SK-N-SH (cell line): ENCODE measurements at regions not wholly inside any gene's neighbourhood (a gene's known extent, or its start where the extent isn't known, plus 50 kb on each side); places are given as distances from the start of the nearest gene placed in this dataset.

Experiments
- CTCF ChIA-PET: fragments of 300-600, 350-600 bp; formaldehyde crosslinking; extraction: SDS; loops from one replicate; lab custom pipeline; 2021; lab: Yijun Ruan, JAX
- POLR2A ChIA-PET: fragments of 350-600 bp; sonication (Branson Sonifier 250); formaldehyde crosslinking; extraction: SDS; loops from one replicate; lab custom pipeline; 2020; ENCODE audit warnings: antibody characterized with exemption, inconsistent platforms; lab: Yijun Ruan, JAX
- DNase-seq: peaks from one replicate; pipeline ENCODE4 v3.0.0; 2012
- H2AFZ ChIP-seq: fragments of 200-600 bp; sonication (generic); 2 replicates; pipeline ENCODE4 v1.8.1; 2016; ENCODE audit warnings: antibody characterized with exemption, mild to moderate bottlenecking, low read depth
- H3F3A ChIP-seq: fragments of 200-600 bp; sonication (generic); replicated peaks from 2 replicates; pipeline ENCODE3; 2016; ENCODE audit warnings: antibody characterized with exemption, mild to moderate bottlenecking; ENCODE audit not compliant: insufficient read depth
- H3K27ac ChIP-seq, 2 experiments: fragments of 200-500 bp in 1 of 2; fragments of 200-600 bp in 1 of 2; sonication (Bioruptor generic) in 1 of 2; sonication (generic), shearing (Covaris generic) in 1 of 2; 2 replicates each; pipeline versions ENCODE4 v1.5.1 to v1.6.1; 2014 to 2016; ENCODE audit warnings: low read depth in 2 of 2, inconsistent platforms in 1 of 2, low read length in 1 of 2, mild to moderate bottlenecking in 1 of 2, mixed read lengths in 1 of 2
- H3K27me3 ChIP-seq: fragments of 200-600 bp; sonication (generic), shearing (Covaris generic); 2 replicates; pipeline ENCODE4 v1.6.1; 2016; ENCODE audit warnings: mixed run types; ENCODE audit not compliant: insufficient read depth
- H3K36me3 ChIP-seq, 2 experiments: fragments of 200-500 bp in 1 of 2; fragments of 200-600 bp in 1 of 2; sonication (Bioruptor generic) in 1 of 2; sonication (generic) in 1 of 2; replicated peaks in 1 of 2; 2 replicates each; pipeline versions ENCODE3 to v1.5.1; 2014 to 2016; ENCODE audit warnings: low read length in 1 of 2, mild to moderate bottlenecking in 1 of 2; ENCODE audit not compliant: insufficient read depth in 2 of 2, control insufficient read depth in 1 of 2
- H3K4me1 ChIP-seq, 2 experiments: fragments of 200-500 bp in 1 of 2; fragments of 200-600 bp in 1 of 2; sonication (Bioruptor generic) in 1 of 2; sonication (generic), shearing (Covaris generic) in 1 of 2; 2 replicates each; pipeline versions ENCODE4 v1.5.1 to v1.6.1; 2014 to 2016; ENCODE audit warnings: low read depth in 1 of 2, low read length in 1 of 2, mixed run types in 1 of 2; ENCODE audit not compliant: insufficient read depth in 2 of 2, control insufficient read depth in 1 of 2
- H3K4me2 ChIP-seq: fragments of 200-600 bp; sonication (generic), shearing (Covaris generic); 2 replicates; pipeline ENCODE4 v1.6.1; 2017; ENCODE audit warnings: mixed run types
- H3K4me3 ChIP-seq, 2 experiments: fragments of 200-500 bp in 1 of 2; fragments of 200-600 bp in 1 of 2; sonication (Bioruptor generic) in 1 of 2; sonication (generic), shearing (Covaris generic) in 1 of 2; 2 replicates each; pipeline versions ENCODE4 v1.5.1 to v1.8.1; 2014 to 2016; ENCODE audit warnings: low read depth in 2 of 2, inconsistent platforms in 1 of 2, low read length in 1 of 2, mild to moderate bottlenecking in 1 of 2, mixed read lengths in 1 of 2, moderate library complexity in 1 of 2
- H3K79me2 ChIP-seq: fragments of 200-600 bp; sonication (generic); 2 replicates; pipeline ENCODE4 v1.8.1; 2017; ENCODE audit warnings: mild to moderate bottlenecking; ENCODE audit not compliant: insufficient read depth
- H3K9ac ChIP-seq: fragments of 200-600 bp; sonication (generic); 2 replicates; pipeline ENCODE4 v1.6.1; 2017; ENCODE audit warnings: mixed run types
- H3K9me2 ChIP-seq: fragments of 200-600 bp; sonication (generic); 2 replicates; pipeline ENCODE4 v1.6.1; 2017; ENCODE audit warnings: mixed run types
- H3K9me3 ChIP-seq: fragments of 200-600 bp; sonication (generic); 2 replicates; pipeline ENCODE4 v1.6.1; 2017; ENCODE audit warnings: mixed run types, mild to moderate bottlenecking, moderate library complexity
- H4K20me1 ChIP-seq: fragments of 200-600 bp; sonication (generic); 2 replicates; pipeline ENCODE4 v1.6.1; 2017; ENCODE audit warnings: mild to moderate bottlenecking, mixed run types; ENCODE audit not compliant: insufficient read depth
- FOXJ3 ChIP-seq: sonication (generic); formaldehyde crosslinking; IDR thresholded peaks from 2 replicates; pipeline ENCODE4 v1.5.1; 2020; ENCODE audit warnings: mild to moderate bottlenecking, missing genetic modification reagents
- FOXM1 ChIP-seq: IDR thresholded peaks from 2 replicates; pipeline ENCODE4 v1.4.0; 2012; ENCODE audit warnings: low read depth, mild to moderate bottlenecking
- IRF3 ChIP-seq: fragments of 150-350 bp; IDR thresholded peaks from 2 replicates; pipeline ENCODE4 v1.6.1; 2016; ENCODE audit warnings: mild to moderate bottlenecking, low read depth, low read length
- MEF2A ChIP-seq: IDR thresholded peaks from 2 replicates; pipeline ENCODE4 v1.4.0; 2012; ENCODE audit warnings: low read depth, borderline replicate concordance
- MXI1 ChIP-seq: IDR thresholded peaks from 2 replicates; pipeline ENCODE4 v1.6.1; 2012; ENCODE audit warnings: mild to moderate bottlenecking, low read depth, low read length, improper control_type of control experiment
- NRF1 ChIP-seq: IDR thresholded peaks from 2 replicates; pipeline ENCODE4 v1.6.1; 2012; ENCODE audit warnings: low read depth, mild to moderate bottlenecking, low read length
- POLR2AphosphoS5 ChIP-seq: IDR thresholded peaks from 2 replicates; pipeline ENCODE4 v1.6.1; 2012; ENCODE audit warnings: low read depth, low read length
- RAD21 ChIP-seq: IDR thresholded peaks from 2 replicates; pipeline ENCODE4 v1.6.1; 2012; ENCODE audit warnings: mild to moderate bottlenecking, low read length
- RCOR1 ChIP-seq: fragments of 150-350 bp; IDR thresholded peaks from 2 replicates; pipeline ENCODE4 v1.6.1; 2017; ENCODE audit warnings: antibody characterized with exemption, low read length
- RFX5 ChIP-seq: IDR thresholded peaks from 2 replicates; pipeline ENCODE4 v1.6.1; 2012; ENCODE audit warnings: mild to moderate bottlenecking, improper control_type of control experiment, low read length
- TAF1 ChIP-seq: IDR thresholded peaks from 2 replicates; pipeline ENCODE4 v1.6.1; 2012; ENCODE audit warnings: low read depth, mild to moderate bottlenecking, low read length, moderate library complexity, borderline replicate concordance
- TCF12 ChIP-seq: IDR thresholded peaks from 2 replicates; pipeline ENCODE4 v1.4.0; 2012
- TEAD4 ChIP-seq: IDR thresholded peaks from 2 replicates; pipeline ENCODE4 v1.4.0; 2012; ENCODE audit warnings: mild to moderate bottlenecking, borderline replicate concordance; ENCODE audit not compliant: insufficient read depth
- USF2 ChIP-seq: fragments of 150-350 bp; IDR thresholded peaks from 2 replicates; pipeline ENCODE4 v1.6.1; 2017; ENCODE audit warnings: antibody characterized with exemption, low read length, low read depth, borderline replicate concordance
- YY1 ChIP-seq: IDR thresholded peaks from 2 replicates; pipeline ENCODE4 v1.4.0; 2012; ENCODE audit warnings: low read depth, mild to moderate bottlenecking
- WGBS: methylation state at CpG from one replicate; pipeline ENCODE4 v1.1.6; 2017; ENCODE audit warnings: low lambda C conversion rate; 5-methylcytosine and 5-hydroxymethylcytosine counted together
- TF ChIP-seq, protein P1 (sequence below): IDR thresholded peaks from 2 replicates; pipeline ENCODE4 v1.4.0; 2012; ENCODE audit warnings: low read depth, borderline replicate concordance
- TF ChIP-seq, protein P2 (sequence below): IDR thresholded peaks from 2 replicates; pipeline ENCODE4 v1.4.0; 2012; ENCODE audit warnings: low read depth, borderline replicate concordance

DNA sequence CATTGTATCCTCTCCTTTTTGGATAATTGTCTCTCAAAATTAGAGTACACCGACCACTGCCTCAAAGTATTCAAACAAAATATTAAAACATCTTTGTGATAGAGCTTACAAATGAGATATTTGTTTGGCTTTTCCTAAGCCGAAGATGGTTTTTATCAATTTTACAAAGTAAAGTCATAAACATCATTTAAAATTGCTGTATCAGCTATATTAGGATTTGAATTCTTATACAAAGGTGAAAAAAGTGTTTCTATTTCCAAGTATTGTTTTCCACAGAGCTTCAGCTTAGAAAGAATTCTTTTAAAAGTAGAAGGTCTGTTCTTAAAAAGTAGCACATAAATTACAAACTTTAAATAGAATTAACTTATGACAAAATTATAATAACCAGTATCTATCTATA, 116.6 kb upstream of the IFNE start:
- H3K4me1 ChIP-seq: no peaks in the 10 kb centered on the region
- no peaks in the 10 kb centered on the region for H3K36me3 ChIP-seq
- H3K79me2 ChIP-seq: no peaks in the 10 kb centered on the region
- no peaks in the 10 kb centered on the region for H3F3A ChIP-seq
- H4K20me1 ChIP-seq: no peaks in the 10 kb centered on the region
- H3K9ac ChIP-seq: no peak overlapping the region
- no peak overlapping the region for H3K4me2 ChIP-seq
- POLR2A ChIA-PET: no interaction called here
- H3K27me3 ChIP-seq: peaks cover 31% of the 10 kb centered on the region; the same call in 1 of the 2 replicates
- no peak overlapping the region for H3K4me3 ChIP-seq
- DNase-seq: no peak
- no peaks in the 10 kb centered on the region for H3K9me3 ChIP-seq
- H3K27ac ChIP-seq: no peak overlapping the region
- H2AFZ ChIP-seq: no peak overlapping the region
- CTCF ChIA-PET: no interaction called here
- 10% methylated on average over 2 of the region's 2 CpGs for WGBS
- TF ChIP-seq NRF1 (no peak), RFX5 (no peak), USF2 (no peak), FOXJ3 (no peak), YY1 (no peak), MEF2A (no peak), TAF1 (no peak), IRF3 (no peak), TEAD4 (no peak), FOXM1 (no peak), TCF12 (no peak)
- TF ChIP-seq, protein P1, sequence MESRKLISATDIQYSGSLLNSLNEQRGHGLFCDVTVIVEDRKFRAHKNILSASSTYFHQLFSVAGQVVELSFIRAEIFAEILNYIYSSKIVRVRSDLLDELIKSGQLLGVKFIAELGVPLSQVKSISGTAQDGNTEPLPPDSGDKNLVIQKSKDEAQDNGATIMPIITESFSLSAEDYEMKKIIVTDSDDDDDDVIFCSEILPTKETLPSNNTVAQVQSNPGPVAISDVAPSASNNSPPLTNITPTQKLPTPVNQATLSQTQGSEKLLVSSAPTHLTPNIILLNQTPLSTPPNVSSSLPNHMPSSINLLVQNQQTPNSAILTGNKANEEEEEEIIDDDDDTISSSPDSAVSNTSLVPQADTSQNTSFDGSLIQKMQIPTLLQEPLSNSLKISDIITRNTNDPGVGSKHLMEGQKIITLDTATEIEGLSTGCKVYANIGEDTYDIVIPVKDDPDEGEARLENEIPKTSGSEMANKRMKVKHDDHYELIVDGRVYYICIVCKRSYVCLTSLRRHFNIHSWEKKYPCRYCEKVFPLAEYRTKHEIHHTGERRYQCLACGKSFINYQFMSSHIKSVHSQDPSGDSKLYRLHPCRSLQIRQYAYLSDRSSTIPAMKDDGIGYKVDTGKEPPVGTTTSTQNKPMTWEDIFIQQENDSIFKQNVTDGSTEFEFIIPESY: no peak
- TF ChIP-seq, protein P2, sequence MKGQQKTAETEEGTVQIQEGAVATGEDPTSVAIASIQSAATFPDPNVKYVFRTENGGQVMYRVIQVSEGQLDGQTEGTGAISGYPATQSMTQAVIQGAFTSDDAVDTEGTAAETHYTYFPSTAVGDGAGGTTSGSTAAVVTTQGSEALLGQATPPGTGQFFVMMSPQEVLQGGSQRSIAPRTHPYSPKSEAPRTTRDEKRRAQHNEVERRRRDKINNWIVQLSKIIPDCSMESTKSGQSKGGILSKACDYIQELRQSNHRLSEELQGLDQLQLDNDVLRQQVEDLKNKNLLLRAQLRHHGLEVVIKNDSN: no peak
- H3K9me2 ChIP-seq: no peaks in the 10 kb centered on the region

- no peaks in the 10 kb centered on the region for H3K36me3 ChIP-seq
- H3K4me3 ChIP-seq: no peak overlapping the region
- DNase-seq: no peak
- no peak overlapping the region for H2AFZ ChIP-seq
- no peaks in the 10 kb centered on the region for H4K20me1 ChIP-seq
- TF ChIP-seq MXI1 (no peak), TCF12 (no peak), RAD21 (no peak), RCOR1 (no peak), POLR2AphosphoS5 (no peak)
- H3F3A ChIP-seq: no peaks in the 10 kb centered on the region
- no peaks in the 10 kb centered on the region for H3K79me2 ChIP-seq
- H3K9ac ChIP-seq: no peak overlapping the region
- ChIA-PET POLR2A (no interaction called here), CTCF (no interaction called here)
- H3K4me2 ChIP-seq: no peak overlapping the region
- H3K4me1 ChIP-seq: no peaks in the 10 kb centered on the region
- no peak overlapping the region for H3K27ac ChIP-seq
- 0% methylated on average over 4 of the region's 4 CpGs for WGBS
- H3K9me2 ChIP-seq: no peaks in the 10 kb centered on the region
- H3K27me3 ChIP-seq: peaks cover 43% of the 10 kb centered on the region; the same call in 1 of the 2 replicates
- H3K9me3 ChIP-seq: no peaks in the 10 kb centered on the region
Measured at GRCh38 chr9:21605489-21605931, 123.4 kb upstream of the IFNE start.
